C4-2B (cell line): ENCODE measurements at regions not wholly inside any gene's neighbourhood (a gene's known extent, or its start where the extent isn't known, plus 50 kb on each side); places are given as distances from the start of the nearest gene placed in this dataset.

Experiments
- CTCF ChIP-seq: fragments of 450-650 bp; conservative IDR thresholded peaks from 2 replicates; pipeline ENCODE4 v1.5.1; 2017; ENCODE audit warnings: mild to moderate bottlenecking
- ZFX ChIP-seq: fragments of 450-650 bp; IDR thresholded peaks from 2 replicates; pipeline ENCODE4 v1.6.1; 2017

- TF ChIP-seq CTCF (no peak), ZFX (no peak)
Observed at GRCh38 chr4:54941994-54942552, 183.3 kb downstream of the KDR start.
